ENCODE measurements at regions not wholly inside any gene's neighbourhood (a gene's known extent, or its start where the extent isn't known, plus 50 kb on each side); places are given as distances from the start of the nearest gene placed in this dataset.

- 54 to 68% (median 64%) methylated on average over 1 of the region's 1 CpG for WGBS, 4 donors
- no peaks in the 10 kb centered on the region for H3K36me3 ChIP-seq (replicated peaks in 1 of 2)
- no peaks in the 10 kb centered on the region for H3K9me3 ChIP-seq (replicated peaks in 1 of 3)
- intact Hi-C loops (cut with DNase I), result no loop called here
- no peak for DNase-seq
- H3K27me3 ChIP-seq, result no peaks in the 10 kb centered on the region
- no peak for TF ChIP-seq POLR2A (IDR thresholded peaks at IDR 0.05)
- no peak for TF ChIP-seq CTCF (IDR thresholded peaks at IDR 0.05)
- no peak overlapping the region for H3K4me3 ChIP-seq
- H3K4me1 ChIP-seq (replicated peaks in 1 of 2), result no peaks in the 10 kb centered on the region
- H3K27ac ChIP-seq, result no peak overlapping the region
Observed at GRCh38 chr6:67224989-67225388, 1410.1 kb upstream of the ADGRB3 start.

GRCh38 chr6:67221226-67221625 lies 1413.9 kb upstream of the ADGRB3 start:
- WGBS, 4 donors, result 73 to 79% (median 77%) methylated on average over 3 of the region's 3 CpGs
- no peak for DNase-seq
- H3K36me3 ChIP-seq (replicated peaks in 1 of 2), result no peaks in the 10 kb centered on the region
- H3K4me1 ChIP-seq (replicated peaks in 1 of 2), result no peaks in the 10 kb centered on the region
- no peaks in the 10 kb centered on the region for H3K27me3 ChIP-seq
- H3K4me3 ChIP-seq, result no peak overlapping the region
- intact Hi-C loops (cut with DNase I), result no loop called here
- H3K27ac ChIP-seq, result no peak overlapping the region
- TF ChIP-seq CTCF (IDR thresholded peaks at IDR 0.05) (no peak), POLR2A (IDR thresholded peaks at IDR 0.05) (no peak)
- H3K9me3 ChIP-seq (replicated peaks in 1 of 3), result no peaks in the 10 kb centered on the region

GRCh38 chr6:67219346-67219745 lies 1415.7 kb upstream of the ADGRB3 start:
- H3K36me3 ChIP-seq (replicated peaks in 1 of 2), result no peaks in the 10 kb centered on the region
- H3K27me3 ChIP-seq, result no peaks in the 10 kb centered on the region
- no peak for TF ChIP-seq POLR2A (IDR thresholded peaks at IDR 0.05)
- no peak for TF ChIP-seq CTCF (IDR thresholded peaks at IDR 0.05)
- no peak for DNase-seq
- no peak overlapping the region for H3K27ac ChIP-seq
- WGBS, 4 donors, result 83 to 94% (median 87%) methylated on average over 2 of the region's 2 CpGs
- intact Hi-C loops (cut with DNase I), result no loop called here
- H3K4me1 ChIP-seq (replicated peaks in 1 of 2), result no peaks in the 10 kb centered on the region
- H3K9me3 ChIP-seq (replicated peaks in 1 of 3), result no peaks in the 10 kb centered on the region
- no peak overlapping the region for H3K4me3 ChIP-seq

- no peak overlapping the region for H3K4me3 ChIP-seq
- no peak for TF ChIP-seq POLR2A (IDR thresholded peaks at IDR 0.05)
- TF ChIP-seq CTCF (IDR thresholded peaks at IDR 0.05), result no peak
- no peaks in the 10 kb centered on the region for H3K27me3 ChIP-seq
- H3K36me3 ChIP-seq (replicated peaks in 1 of 2), result no peaks in the 10 kb centered on the region
- H3K27ac ChIP-seq, result no peak overlapping the region
- intact Hi-C loops (cut with DNase I), result no loop called here
- no peaks in the 10 kb centered on the region for H3K9me3 ChIP-seq (replicated peaks in 1 of 3)
- DNase-seq, result no peak
- H3K4me1 ChIP-seq (replicated peaks in 1 of 2), result no peaks in the 10 kb centered on the region
Observed at GRCh38 chr6:67212584-67212983, 1422.5 kb upstream of the ADGRB3 start.
